Smooth muscle cell (in vitro differentiated cells): ENCODE measurements at regions not wholly inside any gene's neighbourhood (a gene's known extent, or its start where the extent isn't known, plus 50 kb on each side); places are given as distances from the start of the nearest gene placed in this dataset.

Experiments used
- DNase-seq: peaks from one replicate; lab custom pipeline; 2025; ENCODE audit not compliant: unreplicated experiment; lab: John Stamatoyannopoulos, UW
- H2AFZ ChIP-seq: fragments of 200-600 bp; sonication (generic); 2 replicates; pipeline ENCODE4 v1.6.0; 2016; ENCODE audit warnings: antibody characterized with exemption, low read depth, mild to moderate bottlenecking
- H3F3A ChIP-seq: fragments of 200-600 bp; sonication (generic); 2 replicates; pipeline ENCODE4 v1.6.0; 2017; ENCODE audit warnings: antibody characterized with exemption, low read depth
- H3K27ac ChIP-seq: fragments of 200-600 bp; sonication (generic); 2 replicates; pipeline ENCODE4 v1.5.1; 2016; ENCODE audit warnings: low read depth, mild to moderate bottlenecking
- H3K27me3 ChIP-seq: fragments of 200-600 bp; sonication (generic); 2 replicates; pipeline ENCODE4 v1.6.1; 2016; ENCODE audit warnings: low read depth, mild to moderate bottlenecking
- H3K36me3 ChIP-seq: fragments of 200-600 bp; sonication (generic); 2 replicates; pipeline ENCODE4 v1.5.1; 2016; ENCODE audit warnings: low read depth
- H3K4me1 ChIP-seq: fragments of 200-600 bp; sonication (generic); 2 replicates; pipeline ENCODE4 v1.5.1; 2016; ENCODE audit warnings: low read depth
- H3K4me2 ChIP-seq: fragments of 200-600 bp; sonication (generic); 2 replicates; pipeline ENCODE4 v1.6.0; 2016; ENCODE audit warnings: mild to moderate bottlenecking
- H3K4me3 ChIP-seq: fragments of 200-600 bp; sonication (generic); 2 replicates; pipeline ENCODE4 v1.5.1; 2016; ENCODE audit warnings: mild to moderate bottlenecking
- H3K79me2 ChIP-seq: fragments of 200-600 bp; sonication (generic); 2 replicates; pipeline ENCODE4 v1.6.0; 2016; ENCODE audit warnings: low read depth, mild to moderate bottlenecking
- H3K9ac ChIP-seq: fragments of 200-600 bp; sonication (generic); 2 replicates; pipeline ENCODE4 v1.6.0; 2016; ENCODE audit warnings: low read depth
- H3K9me3 ChIP-seq: fragments of 200-600 bp; sonication (generic); replicated peaks from 2 replicates; pipeline ENCODE4 v1.5.1; 2016; ENCODE audit warnings: low read depth
- H4K20me1 ChIP-seq: fragments of 200-600 bp; sonication (generic); 2 replicates; pipeline ENCODE4 v1.6.0; 2016; ENCODE audit warnings: low read depth
- CTCF ChIP-seq: fragments of 200-600 bp; sonication (generic); IDR thresholded peaks from 2 replicates; pipeline ENCODE4 v1.5.1; 2017; ENCODE audit warnings: borderline replicate concordance, mild to moderate bottlenecking, antibody characterized with exemption; ENCODE audit not compliant: insufficient read depth, poor library complexity, severe bottlenecking
- WGBS: methylation state at CpG from one replicate; pipeline ENCODE4 v1.1.7; 2016; ENCODE audit warnings: low lambda C conversion rate; 5-methylcytosine and 5-hydroxymethylcytosine counted together

- Histone ChIP-seq H3K9ac (no peak overlapping the region), H3K4me3 (no peak overlapping the region), H3K79me2 (no peaks in the 10 kb centered on the region), H3K27me3 (no peaks in the 10 kb centered on the region), H2AFZ (no peak overlapping the region), H3K36me3 (no peaks in the 10 kb centered on the region), H3K9me3 (no peaks in the 10 kb centered on the region), H3F3A (no peaks in the 10 kb centered on the region), H3K4me1 (no peaks in the 10 kb centered on the region), H3K4me2 (no peak overlapping the region), H3K27ac (no peak overlapping the region), H4K20me1 (no peaks in the 10 kb centered on the region)
- TF ChIP-seq CTCF, result no peak
- WGBS, result 96% methylated on average over 9 of the region's 9 CpGs
- DNase-seq, result no peak
Measured at GRCh38 chr16:54801057-54801844, 129.4 kb upstream of the IRX5 start.

GRCh38 chr16:54798267-54798666 lies 132.4 kb upstream of the IRX5 start:
- WGBS, result 76% methylated on average over 1 of the region's 1 CpG
- no peak for DNase-seq
- H2AFZ ChIP-seq, result no peak overlapping the region
- H3K4me2 ChIP-seq, result no peak overlapping the region
- H3K36me3 ChIP-seq, result no peaks in the 10 kb centered on the region
- no peaks in the 10 kb centered on the region for H3F3A ChIP-seq
- H3K9ac ChIP-seq, result no peak overlapping the region
- no peak overlapping the region for H3K4me3 ChIP-seq
- H4K20me1 ChIP-seq, result no peaks in the 10 kb centered on the region
- no peaks in the 10 kb centered on the region for H3K9me3 ChIP-seq
- TF ChIP-seq CTCF, result no peak
- H3K27me3 ChIP-seq, result no peaks in the 10 kb centered on the region
- no peaks in the 10 kb centered on the region for H3K4me1 ChIP-seq
- no peaks in the 10 kb centered on the region for H3K79me2 ChIP-seq
- H3K27ac ChIP-seq, result no peak overlapping the region

GRCh38 chr16:54796211-54796610 lies 134.5 kb upstream of the IRX5 start:
- H3K9ac ChIP-seq, result no peak overlapping the region
- no peak for DNase-seq
- H3K4me1 ChIP-seq, result no peaks in the 10 kb centered on the region
- no peaks in the 10 kb centered on the region for H3F3A ChIP-seq
- H3K4me2 ChIP-seq, result no peak overlapping the region
- H2AFZ ChIP-seq, result no peak overlapping the region
- H3K79me2 ChIP-seq, result no peaks in the 10 kb centered on the region
- H3K27ac ChIP-seq, result no peak overlapping the region
- no peaks in the 10 kb centered on the region for H3K27me3 ChIP-seq
- no peak for TF ChIP-seq CTCF
- H3K36me3 ChIP-seq, result no peaks in the 10 kb centered on the region
- 59% methylated on average over 5 of the region's 5 CpGs for WGBS
- no peaks in the 10 kb centered on the region for H4K20me1 ChIP-seq
- H3K9me3 ChIP-seq, result no peaks in the 10 kb centered on the region
- no peak overlapping the region for H3K4me3 ChIP-seq

GRCh38 chr16:54792811-54793210 lies 137.9 kb upstream of the IRX5 start:
- H3K27ac ChIP-seq, result no peak overlapping the region
- H3K4me1 ChIP-seq, result no peaks in the 10 kb centered on the region
- H3K79me2 ChIP-seq, result no peaks in the 10 kb centered on the region
- no peak for DNase-seq
- no peak overlapping the region for H3K4me2 ChIP-seq
- 98% methylated on average over 2 of the region's 2 CpGs for WGBS
- no peaks in the 10 kb centered on the region for H4K20me1 ChIP-seq
- H3K36me3 ChIP-seq, result no peaks in the 10 kb centered on the region
- no peaks in the 10 kb centered on the region for H3K27me3 ChIP-seq
- TF ChIP-seq CTCF, result no peak
- no peaks in the 10 kb centered on the region for H3F3A ChIP-seq
- H2AFZ ChIP-seq, result no peak overlapping the region
- H3K4me3 ChIP-seq, result no peak overlapping the region
- no peak overlapping the region for H3K9ac ChIP-seq
- no peaks in the 10 kb centered on the region for H3K9me3 ChIP-seq
